SK-N-SH (cell line): ENCODE measurements at regions not wholly inside any gene's neighbourhood (a gene's known extent, or its start where the extent isn't known, plus 50 kb on each side); places are given as distances from the start of the nearest gene placed in this dataset.
"Not testable (repeated sequence)": the region's sequence is repeated elsewhere in the genome, so short reads cannot be mapped to it uniquely, and the experiment has no call there.

Source experiments
- CHD2 ChIP-seq: fragments of 150-350 bp; IDR thresholded peaks from 2 replicates; pipeline ENCODE4 v1.6.1; 2018; ENCODE audit warnings: low read length; ENCODE audit not compliant: partially characterized antibody
- GABPA ChIP-seq: IDR thresholded peaks from 2 replicates; pipeline ENCODE4 v1.4.0; 2012; ENCODE audit warnings: low read depth, mild to moderate bottlenecking
- POLR2AphosphoS5 ChIP-seq: IDR thresholded peaks from 2 replicates; pipeline ENCODE4 v1.6.1; 2012; ENCODE audit warnings: low read depth, low read length
- RAD21 ChIP-seq: IDR thresholded peaks from 2 replicates; pipeline ENCODE4 v1.6.1; 2012; ENCODE audit warnings: mild to moderate bottlenecking, low read length
- RCOR1 ChIP-seq: fragments of 150-350 bp; IDR thresholded peaks from 2 replicates; pipeline ENCODE4 v1.6.1; 2017; ENCODE audit warnings: antibody characterized with exemption, low read length
- TAF1 ChIP-seq: IDR thresholded peaks from 2 replicates; pipeline ENCODE4 v1.6.1; 2012; ENCODE audit warnings: low read depth, mild to moderate bottlenecking, low read length, moderate library complexity, borderline replicate concordance
- YY1 ChIP-seq: IDR thresholded peaks from 2 replicates; pipeline ENCODE4 v1.4.0; 2012; ENCODE audit warnings: low read depth, mild to moderate bottlenecking
- TF ChIP-seq, protein P1 (sequence below): fragments of 200-600 bp; sonication (generic); IDR thresholded peaks from 2 replicates; pipeline ENCODE4 v1.6.1; 2017; ENCODE audit warnings: antibody characterized with exemption, mild to moderate bottlenecking, moderate library complexity
- TF ChIP-seq, protein P2 (sequence below): fragments of 150-350 bp; IDR thresholded peaks from 2 replicates; pipeline ENCODE4 v1.6.1; 2017; ENCODE audit warnings: antibody characterized with exemption, low read length, low read depth, borderline replicate concordance

- TF ChIP-seq, protein P1, sequence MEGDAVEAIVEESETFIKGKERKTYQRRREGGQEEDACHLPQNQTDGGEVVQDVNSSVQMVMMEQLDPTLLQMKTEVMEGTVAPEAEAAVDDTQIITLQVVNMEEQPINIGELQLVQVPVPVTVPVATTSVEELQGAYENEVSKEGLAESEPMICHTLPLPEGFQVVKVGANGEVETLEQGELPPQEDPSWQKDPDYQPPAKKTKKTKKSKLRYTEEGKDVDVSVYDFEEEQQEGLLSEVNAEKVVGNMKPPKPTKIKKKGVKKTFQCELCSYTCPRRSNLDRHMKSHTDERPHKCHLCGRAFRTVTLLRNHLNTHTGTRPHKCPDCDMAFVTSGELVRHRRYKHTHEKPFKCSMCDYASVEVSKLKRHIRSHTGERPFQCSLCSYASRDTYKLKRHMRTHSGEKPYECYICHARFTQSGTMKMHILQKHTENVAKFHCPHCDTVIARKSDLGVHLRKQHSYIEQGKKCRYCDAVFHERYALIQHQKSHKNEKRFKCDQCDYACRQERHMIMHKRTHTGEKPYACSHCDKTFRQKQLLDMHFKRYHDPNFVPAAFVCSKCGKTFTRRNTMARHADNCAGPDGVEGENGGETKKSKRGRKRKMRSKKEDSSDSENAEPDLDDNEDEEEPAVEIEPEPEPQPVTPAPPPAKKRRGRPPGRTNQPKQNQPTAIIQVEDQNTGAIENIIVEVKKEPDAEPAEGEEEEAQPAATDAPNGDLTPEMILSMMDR = not testable (repeated sequence)
- TF ChIP-seq, protein P2, sequence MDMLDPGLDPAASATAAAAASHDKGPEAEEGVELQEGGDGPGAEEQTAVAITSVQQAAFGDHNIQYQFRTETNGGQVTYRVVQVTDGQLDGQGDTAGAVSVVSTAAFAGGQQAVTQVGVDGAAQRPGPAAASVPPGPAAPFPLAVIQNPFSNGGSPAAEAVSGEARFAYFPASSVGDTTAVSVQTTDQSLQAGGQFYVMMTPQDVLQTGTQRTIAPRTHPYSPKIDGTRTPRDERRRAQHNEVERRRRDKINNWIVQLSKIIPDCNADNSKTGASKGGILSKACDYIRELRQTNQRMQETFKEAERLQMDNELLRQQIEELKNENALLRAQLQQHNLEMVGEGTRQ = not testable (repeated sequence)
- TF ChIP-seq TAF1, CHD2, POLR2AphosphoS5, GABPA, YY1, RCOR1, RAD21: not testable (repeated sequence)
Measured at GRCh38 chr18:30788411-30788991, 254.0 kb downstream of the DSC3 start.
